ENCODE measurements at regions not wholly inside any gene's neighbourhood (a gene's known extent, or its start where the extent isn't known, plus 50 kb on each side); places are given as distances from the start of the nearest gene placed in this dataset.
"Not testable (repeated sequence)": the region's sequence is repeated elsewhere in the genome, so short reads cannot be mapped to it uniquely, and the experiment has no call there.

DNA sequence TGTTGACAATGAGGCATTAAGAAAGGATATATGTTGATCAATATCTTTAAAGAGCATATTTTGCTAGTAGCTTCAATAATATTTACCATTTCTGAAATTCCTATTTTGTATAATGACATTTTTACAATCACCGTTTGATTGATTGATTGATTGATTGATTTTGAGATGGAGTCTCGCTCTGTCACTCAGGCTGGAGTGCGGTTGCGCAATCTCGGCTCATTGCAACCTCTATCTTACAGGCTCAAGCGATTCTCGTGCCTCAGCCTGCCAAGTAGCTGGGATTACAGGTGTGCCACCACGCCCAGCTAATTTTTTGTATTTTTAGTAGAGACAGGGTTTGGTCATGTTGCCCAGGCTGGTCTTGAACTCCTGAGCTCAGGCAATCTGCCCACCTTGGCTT is 150.9 kb upstream of the TEX13D start:
- not testable (repeated sequence) for DNase-seq (ENCODE audit: low read depth in 2 of 2)

DNA sequence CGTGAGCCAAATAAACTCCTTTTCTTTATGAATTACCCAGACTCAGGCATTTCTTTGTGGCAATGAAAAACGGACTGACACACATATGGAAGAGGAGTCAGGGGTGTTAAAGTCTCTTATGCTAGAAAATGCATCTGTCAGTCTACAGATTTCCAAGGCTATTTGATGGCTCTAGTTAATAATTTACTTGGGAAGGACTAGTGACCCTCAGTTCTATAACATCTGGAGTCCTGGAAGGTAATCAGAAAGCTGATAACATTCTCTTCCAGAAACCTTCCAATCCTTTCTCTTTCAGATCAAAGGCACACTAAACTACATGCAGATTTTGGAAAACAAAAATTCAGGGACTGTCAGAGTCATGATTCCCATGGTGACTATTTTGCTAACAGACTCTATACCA is 142.0 kb upstream of the TEX13D start:
- DNase-seq (ENCODE audit: low read depth in 2 of 2): no peak

DNA sequence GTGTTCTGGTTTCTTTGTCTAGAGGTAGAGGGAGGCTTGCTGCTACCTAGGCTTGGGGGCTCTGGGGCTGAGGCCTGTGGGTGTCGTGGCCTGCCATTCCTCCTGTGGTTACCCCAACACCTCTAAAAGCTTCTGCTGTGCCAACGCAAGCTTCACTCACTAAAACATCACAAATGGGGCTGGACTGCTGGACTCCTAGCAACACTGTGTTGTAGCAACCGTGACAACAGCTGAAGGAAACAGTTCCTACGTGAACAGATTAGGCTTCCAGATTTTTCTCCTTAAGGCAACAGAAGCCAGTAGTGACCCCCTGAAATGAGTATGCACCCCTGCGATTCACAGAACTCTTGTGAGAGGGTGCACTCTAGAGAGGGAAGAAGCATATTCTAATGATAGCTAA is 138.3 kb upstream of the TEX13D start:
- DNase-seq (ENCODE audit: low read depth in 2 of 2): no peak

DNA sequence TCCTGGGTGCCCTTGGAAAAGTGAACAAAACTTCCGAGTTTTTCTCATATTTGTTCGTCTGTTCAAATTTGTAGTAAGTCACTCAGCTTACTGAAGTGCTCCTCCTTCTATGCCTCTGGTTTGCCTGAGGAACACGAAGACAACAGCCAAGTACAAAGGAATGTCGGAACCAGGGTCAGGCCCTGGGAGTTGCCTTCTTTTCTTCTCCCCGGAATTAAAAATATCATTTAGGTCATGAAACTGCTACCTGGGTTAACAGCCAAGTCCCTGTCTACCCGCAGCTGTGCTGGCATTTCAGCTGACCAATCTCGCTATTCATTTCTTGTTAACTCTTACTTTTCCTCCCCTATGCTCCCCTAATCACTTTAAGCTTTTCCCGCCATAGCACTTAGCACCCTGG is 137.6 kb upstream of the TEX13D start:
- DNase-seq (ENCODE audit: low read depth in 2 of 2): no peak

DNA sequence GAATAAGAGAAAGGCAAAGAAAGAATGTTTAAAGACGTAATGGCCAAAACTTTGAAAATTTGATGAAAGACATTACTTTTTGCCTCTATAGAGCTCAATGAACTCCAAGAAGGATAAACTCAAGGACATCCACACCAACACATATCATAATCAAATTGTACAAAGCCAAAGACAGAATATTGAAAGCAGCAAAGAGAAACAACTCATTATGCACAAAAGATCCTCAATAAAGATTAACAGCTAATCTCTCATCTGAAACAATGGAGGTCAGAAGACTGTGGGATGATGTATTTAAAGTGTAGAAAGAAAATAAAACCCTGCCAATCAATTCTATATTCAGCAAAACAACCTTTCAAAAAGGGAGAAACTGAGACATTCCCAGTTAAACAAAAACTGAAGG is 129.1 kb upstream of the TEX13D start:
- no peak for DNase-seq (ENCODE audit: low read depth in 2 of 2)

DNA sequence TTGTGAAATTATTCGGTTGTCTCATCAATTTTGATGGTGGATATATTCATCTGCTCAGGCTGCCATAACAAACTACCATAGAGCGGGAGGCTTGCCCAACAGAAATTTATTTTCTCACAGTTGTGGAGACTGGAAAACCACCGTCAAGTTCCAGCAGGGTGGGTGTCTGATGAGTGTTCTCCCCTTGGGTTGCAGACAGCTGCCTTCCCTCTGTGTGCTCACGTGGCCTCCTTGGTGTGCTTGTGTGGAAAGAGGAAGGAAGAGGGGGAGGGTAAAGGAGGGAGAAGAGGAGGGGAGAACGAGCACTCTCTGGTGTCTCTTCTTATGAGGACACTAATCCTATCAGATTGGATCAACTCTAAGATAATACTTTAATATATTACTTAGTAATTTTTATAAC is 123.8 kb upstream of the TEX13D start:
- no peak for DNase-seq (ENCODE audit: low read depth in 2 of 2)

DNA sequence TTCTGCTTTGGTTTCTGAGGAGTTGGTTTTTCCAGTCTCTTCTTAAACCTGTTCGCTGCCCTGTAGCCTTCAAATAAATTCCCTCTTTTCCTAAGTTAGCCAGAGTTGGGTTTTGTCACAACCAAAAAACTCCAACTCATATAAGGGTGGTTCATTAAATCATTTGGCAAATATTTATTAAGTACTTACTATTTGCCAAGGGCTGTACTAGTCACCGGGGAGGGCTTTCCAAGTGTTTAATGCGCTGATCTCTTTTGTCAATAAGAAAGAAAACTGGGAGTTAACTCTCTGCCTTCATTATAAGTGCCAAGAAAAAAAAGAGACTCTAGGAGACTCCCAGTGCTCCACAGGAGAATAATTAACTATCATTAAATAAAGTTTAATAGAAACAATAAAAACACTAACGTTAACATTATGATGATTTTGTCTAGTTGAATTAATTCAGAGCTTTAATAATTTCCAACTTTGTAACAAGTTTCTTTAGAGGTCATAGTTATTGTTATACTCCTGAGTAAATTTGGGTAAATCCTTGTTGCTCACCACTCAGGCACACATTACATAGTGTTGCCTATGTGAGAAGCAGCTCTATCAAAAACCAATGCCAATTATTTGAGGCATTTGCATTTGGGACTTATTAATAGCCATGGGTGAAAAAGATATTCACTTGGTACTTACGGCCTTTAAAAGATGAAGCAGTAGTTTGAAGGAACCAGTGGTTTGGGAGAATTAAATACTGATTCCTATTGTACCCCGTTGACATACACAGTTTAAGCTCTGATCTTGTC is 122.5 kb upstream of the TEX13D start:
- no peak for DNase-seq (ENCODE audit: low read depth in 2 of 2)

DNA sequence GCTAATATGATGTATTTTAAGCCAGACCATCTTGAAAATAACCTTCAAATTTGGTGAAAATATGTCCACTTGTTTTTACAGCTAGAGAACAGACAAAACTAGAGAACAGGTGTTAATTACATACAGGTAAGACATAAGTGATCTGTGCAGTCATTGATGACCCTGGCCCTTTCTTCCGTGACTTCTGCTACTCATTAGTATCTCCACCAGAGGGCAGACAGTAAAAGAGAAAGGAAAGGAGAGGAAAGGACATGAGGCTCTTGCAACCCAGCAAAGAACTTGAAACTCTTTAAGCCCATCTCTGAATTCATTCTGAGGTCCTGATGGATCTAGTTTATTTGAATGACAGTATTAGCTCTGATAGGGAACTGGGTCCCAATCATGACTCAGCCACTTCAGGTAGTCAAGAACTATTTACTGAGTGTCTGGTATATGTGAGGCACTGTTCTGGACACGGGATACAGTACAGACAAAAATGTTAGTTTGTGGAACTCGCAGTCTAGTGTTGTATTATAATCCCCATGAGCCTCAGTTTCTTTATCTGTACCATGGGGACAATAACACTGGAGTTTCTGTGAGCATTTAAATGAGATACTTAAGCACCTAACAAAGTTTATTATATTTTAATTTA is 121.0 kb upstream of the TEX13D start:
- no peak for DNase-seq (ENCODE audit: low read depth in 2 of 2)

DNA sequence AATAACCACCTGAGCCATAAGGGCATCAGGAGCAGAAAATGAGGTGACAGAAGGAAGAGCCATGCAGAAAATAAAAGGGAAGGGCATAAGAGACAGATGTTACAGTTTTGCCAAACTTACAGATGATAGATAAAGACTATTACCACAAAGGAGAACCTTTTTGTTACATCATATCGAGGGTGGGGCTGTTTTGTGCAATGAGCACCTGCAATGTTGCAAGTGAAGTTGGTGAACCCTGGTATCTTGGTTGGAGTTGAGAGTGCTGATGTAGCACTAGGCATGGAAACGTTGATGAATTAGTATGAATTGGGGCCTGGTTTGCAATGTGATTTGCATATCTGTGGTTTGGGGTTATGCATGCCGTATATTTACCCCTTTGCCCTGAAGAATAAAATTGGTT is 119.8 kb upstream of the TEX13D start:
- peak in 1 of 2 donors; percentile 24 for DNase-seq (ENCODE audit: low read depth in 2 of 2)

DNA sequence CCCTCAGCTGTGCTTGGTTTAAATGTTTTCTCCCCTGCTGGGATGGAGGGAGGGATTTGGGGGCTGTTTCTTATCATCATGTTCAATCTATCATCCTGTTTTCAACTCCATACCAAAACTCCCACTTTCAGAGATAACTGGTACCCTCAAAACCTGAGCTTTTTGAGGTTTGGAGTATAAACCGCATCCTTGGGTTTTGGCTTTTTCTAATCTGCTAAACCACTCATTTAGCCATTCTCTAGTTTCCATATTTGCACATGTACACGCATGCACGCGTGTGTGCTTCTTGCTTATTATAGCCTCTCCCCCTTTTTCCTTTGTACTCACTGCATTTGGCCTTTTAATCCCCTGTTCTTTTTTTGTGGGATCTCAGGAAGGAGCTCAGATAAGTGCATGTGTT is 116.7 kb upstream of the TEX13D start:
- no peak for DNase-seq (ENCODE audit: low read depth in 2 of 2)

DNA sequence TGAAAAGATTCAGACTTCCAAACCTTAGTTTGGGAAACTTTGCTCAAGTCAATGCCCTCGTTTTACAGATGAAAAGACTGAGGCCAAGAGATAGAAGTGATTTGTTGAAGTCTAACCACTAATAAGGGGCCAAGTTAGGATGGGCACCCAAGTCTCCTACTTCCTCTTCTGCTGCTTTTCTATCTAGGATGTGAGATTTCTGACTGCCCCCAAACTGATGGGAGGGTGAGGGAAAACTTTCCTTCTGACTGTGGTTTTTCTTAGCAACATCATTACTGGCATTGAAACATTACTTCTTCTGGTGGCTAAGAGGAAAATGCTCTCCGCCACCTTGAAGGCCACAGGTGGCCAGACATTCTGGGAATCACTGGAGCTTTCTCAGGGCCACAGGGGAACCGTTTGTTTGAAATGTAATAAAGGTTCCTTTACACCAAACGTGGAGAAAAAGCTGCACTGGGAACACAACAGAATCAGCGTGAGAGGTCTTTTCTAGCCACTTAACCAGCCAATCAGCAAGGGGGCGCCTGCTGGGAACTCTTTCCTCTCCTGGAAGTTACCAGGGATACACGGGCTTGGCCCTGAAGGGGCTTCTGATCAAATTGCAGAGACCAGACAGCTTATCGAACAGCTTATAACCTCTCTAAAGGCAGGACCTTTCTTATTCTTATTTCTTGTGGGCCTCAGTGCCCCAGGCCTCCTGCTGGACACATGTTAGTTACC is 115.9 kb upstream of the TEX13D start:
- DNase-seq (ENCODE audit: low read depth in 2 of 2): no peak

DNA sequence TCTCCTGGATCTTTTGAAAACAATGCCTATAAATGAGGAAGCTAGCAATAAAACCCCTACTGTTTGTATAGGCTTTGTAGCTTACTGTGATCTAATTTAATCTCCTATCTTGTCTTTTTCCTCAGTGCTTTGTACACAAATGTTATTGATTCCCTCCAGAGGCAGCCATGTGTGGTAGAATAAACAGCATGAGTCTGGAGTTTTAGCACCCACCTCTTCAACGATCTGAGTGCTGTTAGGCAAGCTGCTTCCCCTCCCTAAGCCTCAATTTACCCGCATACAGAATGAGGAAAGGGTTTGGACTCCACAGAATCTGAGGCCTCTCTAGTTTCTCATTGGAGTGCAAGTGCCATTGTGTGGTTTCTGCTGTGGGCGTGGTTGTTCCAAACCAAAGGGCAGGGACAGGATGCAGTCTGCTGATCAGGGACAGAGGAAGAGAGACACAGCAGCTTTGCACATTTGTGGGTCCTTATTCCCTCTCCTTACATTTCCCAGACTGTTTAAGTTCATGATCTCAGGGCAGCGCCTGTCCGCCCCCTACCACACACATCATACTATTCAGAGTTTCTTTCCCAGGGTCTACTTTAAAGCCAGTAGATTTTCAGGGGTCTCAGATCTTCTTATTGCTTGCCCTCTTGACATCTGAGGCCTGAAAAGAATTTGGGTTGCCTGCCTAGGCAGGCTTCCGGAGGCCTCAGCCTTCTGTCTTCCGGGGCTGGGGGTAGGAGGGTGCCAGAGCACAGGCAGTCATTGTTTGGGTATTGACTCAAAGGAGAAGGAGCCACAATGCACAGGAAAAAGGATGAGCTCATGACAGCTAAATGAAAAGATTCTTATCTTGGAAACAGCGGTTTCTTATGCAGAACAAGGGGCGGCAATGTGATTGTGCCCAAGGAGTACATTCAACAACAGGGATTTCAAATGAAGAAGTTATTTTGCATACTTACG is 114.9 kb upstream of the TEX13D start:
- peak; percentile 35 to 46 for DNase-seq (ENCODE audit: low read depth in 2 of 2)

DNA sequence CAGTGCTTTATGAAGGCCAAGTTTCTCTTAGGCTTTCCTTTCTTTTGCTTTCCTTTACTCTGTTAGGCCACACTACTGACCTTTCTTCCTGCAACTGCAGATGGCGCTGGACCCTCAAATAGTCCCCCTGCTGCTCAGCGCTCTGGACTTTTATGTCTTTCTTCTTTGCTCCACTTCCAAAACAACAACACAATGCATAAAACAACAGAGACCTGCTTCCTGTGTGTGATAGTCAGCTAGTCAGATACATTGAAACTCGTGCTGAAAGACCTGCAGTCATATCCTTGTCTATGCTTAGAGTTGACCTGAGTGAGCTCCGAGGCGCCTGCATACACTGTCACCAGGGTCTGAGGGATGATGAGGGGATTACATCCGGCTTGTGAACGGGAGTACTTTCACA is 108.9 kb upstream of the TEX13D start:
- no peak for DNase-seq (ENCODE audit: low read depth in 2 of 2)

DNA sequence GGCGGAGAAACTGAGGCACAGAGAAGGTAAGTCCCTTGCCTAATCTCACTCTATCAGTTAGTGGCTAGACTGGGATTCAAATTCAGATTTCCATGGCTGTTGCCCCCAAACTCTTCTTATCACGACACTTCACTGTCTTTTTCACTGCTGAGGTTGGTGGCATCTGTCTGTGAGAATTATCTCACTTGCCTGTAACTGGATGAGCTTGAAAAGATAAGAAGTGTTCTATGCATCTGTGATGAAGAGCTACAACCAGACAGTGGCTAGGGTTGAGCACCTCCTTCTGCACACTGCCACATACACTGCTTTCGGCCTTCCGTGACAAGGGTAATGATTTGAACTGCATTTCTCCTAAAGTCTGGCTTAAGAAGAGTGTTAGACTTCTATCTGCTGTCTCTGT is 107.9 kb upstream of the TEX13D start:
- no peak for DNase-seq (ENCODE audit: low read depth in 2 of 2)

DNA sequence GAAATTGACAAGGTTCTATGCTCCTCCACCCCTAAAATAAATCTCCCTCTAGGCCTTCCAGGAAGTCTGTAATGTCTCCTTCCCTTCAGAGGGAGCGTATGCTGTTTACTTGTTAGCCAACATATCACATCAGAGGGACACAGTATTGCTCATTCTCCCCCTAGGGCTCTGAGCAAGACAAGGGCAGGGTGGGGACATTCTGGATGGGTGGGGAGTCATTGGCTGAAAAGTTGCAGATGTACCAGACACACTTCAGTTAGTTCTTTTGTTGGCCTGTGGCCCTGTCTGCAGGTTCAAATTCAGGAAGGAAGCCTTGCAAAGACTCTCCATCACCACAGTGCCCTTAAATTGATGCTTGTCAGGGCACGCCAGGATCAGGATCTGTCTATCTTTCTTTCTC is 106.3 kb upstream of the TEX13D start:
- DNase-seq (ENCODE audit: low read depth in 2 of 2): no peak

DNA sequence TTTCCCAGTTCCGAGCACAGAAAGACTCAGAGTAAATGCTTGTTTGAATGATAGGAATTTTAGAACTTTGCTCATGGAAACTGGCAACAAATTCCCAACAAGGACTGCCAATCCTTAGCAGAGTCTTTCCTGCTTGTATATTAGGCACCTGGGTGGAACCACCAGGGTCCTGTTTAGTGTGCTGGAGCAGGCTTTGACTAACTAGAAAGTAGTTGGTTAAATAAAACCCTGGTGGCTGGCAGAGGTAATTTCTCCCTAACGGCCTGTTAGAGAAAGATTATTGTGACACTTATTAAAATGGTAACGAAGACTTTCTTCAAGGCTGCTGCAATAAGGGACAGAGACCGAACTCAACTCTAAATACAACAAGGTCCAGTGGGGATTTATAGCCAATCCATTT is 103.6 kb upstream of the TEX13D start:
- DNase-seq (ENCODE audit: low read depth in 2 of 2): no peak

DNA sequence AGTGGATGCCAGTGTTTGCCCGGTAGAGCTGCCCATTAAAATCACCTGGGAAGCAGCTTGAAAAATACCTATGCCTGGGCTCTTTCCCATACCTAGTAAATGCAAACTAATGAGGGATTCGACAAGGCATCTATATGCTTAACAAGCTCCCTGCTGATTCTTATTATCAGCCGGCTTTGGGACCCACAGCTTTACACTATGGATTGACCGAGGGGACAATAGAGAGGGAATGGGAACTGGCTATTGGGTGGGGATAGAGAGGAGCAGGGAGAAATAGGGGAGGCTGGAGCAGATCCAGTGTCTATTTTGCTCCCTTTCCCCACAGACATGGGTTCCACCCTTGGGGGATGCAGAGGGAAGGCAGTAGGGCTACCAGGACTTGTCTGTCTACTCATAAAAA is 103.1 kb upstream of the TEX13D start:
- DNase-seq (ENCODE audit: low read depth in 2 of 2): no peak

DNA sequence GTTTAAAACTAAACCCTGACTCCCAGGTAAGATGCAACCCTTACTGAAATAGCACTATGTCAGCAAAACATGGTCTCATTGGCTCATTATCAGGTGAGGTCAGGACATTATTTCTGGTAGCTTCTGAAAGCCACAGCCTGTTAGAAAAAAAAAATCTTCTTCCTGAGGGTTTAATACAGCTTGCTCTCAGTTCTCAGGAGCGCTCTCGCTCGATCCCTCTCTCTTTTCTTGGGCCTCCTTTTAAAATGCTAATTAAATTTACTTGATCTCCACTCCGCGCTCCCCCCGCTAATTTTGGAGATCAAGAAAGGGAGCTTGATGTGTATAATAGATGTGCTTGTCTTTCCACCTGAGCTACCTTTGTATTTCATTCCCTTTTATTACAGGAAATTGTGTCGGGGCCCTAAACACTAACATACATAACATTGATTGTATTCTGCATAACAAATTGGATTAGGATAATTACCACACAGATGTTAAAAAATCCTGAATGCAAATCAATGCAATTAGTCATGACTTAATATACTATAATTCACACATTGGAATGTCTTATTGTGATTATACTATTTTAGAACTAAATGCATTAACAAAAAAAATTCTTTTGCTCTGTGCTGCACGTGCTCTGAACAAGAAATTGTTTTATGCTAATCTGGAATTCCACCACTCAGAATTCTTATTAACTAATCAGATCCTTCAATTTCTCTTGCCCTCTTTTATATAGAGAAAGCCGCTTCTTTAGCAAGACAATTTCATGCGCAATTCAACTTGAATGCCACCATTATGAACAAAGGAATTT is 101.6 kb upstream of the TEX13D start:
- no peak for DNase-seq (ENCODE audit: low read depth in 2 of 2)

DNA sequence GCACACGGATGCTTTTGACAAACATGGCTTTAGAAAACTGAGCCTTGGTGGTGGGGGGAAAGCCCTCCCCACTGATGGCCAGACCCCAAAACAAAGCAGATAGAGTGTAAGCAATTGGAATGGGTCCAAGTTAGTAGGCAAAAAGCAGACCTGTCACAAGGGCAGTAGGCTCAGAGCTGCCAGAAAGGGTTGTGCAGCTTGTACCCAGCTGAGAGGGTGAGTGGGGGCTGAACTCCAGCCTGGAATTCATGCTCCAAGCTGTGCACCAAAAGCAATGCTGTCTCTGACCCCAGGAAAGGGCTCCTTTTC is 101.1 kb upstream of the TEX13D start:
- no peak for DNase-seq (ENCODE audit: low read depth in 2 of 2)

DNA sequence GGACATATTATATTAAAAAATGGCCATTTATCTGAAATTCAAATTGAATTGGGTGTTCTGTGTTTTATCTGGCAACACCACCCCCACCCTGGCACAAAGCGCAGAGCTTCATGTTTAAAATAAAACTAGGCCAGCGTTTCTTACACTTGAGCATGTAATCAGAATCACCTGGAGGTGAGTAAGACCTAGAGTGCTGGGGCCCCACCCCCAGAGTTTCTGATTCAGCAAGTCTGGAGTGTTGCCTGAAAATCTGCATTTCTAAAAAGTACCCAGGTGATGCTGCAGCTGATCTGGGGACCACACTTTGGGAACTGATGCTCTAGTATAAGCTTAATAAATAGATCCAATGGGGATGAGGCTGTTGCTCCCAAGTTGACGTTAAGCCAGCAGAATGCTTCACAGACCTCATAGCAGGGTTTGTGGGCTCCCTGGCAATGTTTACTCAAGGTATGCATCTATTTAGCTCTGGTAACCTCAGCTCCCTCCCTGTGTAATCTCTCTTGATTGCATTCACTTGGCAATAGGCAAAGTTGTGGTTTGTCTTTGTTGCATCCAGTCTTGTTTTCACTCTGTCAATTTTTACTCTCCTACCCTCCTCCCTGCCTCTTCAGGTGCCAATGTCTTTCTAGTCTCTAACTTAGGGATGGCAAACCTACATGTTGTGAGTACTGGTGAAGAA is 99.8 kb upstream of the TEX13D start:
- DNase-seq (ENCODE audit: low read depth in 2 of 2): no peak

DNA sequence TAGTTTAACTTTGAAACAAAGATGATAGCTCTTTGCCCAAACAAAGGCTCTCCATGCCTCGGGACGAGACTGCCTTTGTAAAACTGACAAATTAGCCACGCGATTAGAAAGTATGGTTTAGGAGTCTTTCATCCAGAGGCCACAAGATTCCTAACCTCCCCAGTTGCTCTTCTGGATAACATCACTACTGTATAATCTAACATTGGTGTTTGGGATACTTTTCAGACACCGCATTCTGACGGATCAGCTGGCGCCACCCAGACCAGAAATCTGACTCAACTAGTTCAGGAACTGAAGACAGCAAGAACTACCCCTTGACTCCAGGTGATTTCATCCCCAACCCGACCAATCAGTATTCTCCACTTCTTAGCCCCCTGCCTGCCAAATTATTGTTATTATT is 98.1 kb upstream of the TEX13D start:
- DNase-seq (ENCODE audit: low read depth in 2 of 2): no peak
